Liver (tissue), 8 donors: ENCODE measurements at regions not wholly inside any gene's neighbourhood (a gene's known extent, or its start where the extent isn't known, plus 50 kb on each side); places are given as distances from the start of the nearest gene placed in this dataset.

Experiments
- DNase-seq: peaks from one replicate; pipeline ENCODE4 v3.0.0-alpha.2; 2017; ENCODE audit warnings: low spot score
- H3K27ac ChIP-seq, 2 donors: one replicate each; pipeline ENCODE4 v1.7.0; 2013; ENCODE audit warnings: inconsistent platforms in 2 of 2, low read length in 2 of 2, control low read depth in 1 of 2, low read depth in 1 of 2, mild to moderate bottlenecking in 1 of 2
- H3K27me3 ChIP-seq, 4 donors: one replicate each; pipeline versions ENCODE4 v1.6.1 to v1.7.0; 2013; ENCODE audit warnings: low read length in 3 of 4, inconsistent platforms in 1 of 4, mild to moderate bottlenecking in 1 of 4, moderate library complexity in 1 of 4; ENCODE audit not compliant: control insufficient read depth in 4 of 4, insufficient read depth in 4 of 4
- H3K36me3 ChIP-seq, 4 donors: one replicate each; pipeline versions ENCODE4 v1.6.1 to v1.7.0; 2013; ENCODE audit warnings: low read length in 3 of 4, mild to moderate bottlenecking in 3 of 4, low read depth in 1 of 4, moderate library complexity in 1 of 4; ENCODE audit not compliant: control insufficient read depth in 4 of 4, insufficient read depth in 3 of 4
- H3K4me1 ChIP-seq, 4 donors: one replicate each; pipeline versions ENCODE4 v1.6.1 to v1.7.0; 2013; ENCODE audit warnings: low read length in 3 of 4, mild to moderate bottlenecking in 3 of 4, moderate library complexity in 1 of 4; ENCODE audit not compliant: control insufficient read depth in 4 of 4, insufficient read depth in 4 of 4
- H3K4me3 ChIP-seq, 3 donors: one replicate each; pipeline versions ENCODE4 v1.6.1 to v1.7.0; 2013; ENCODE audit warnings: low read length in 3 of 3, control low read depth in 1 of 3, low read depth in 1 of 3, mild to moderate bottlenecking in 1 of 3
- H3K9ac ChIP-seq, 2 donors: one replicate each; pipeline ENCODE4 v1.7.0; 2013; ENCODE audit warnings: low read length in 2 of 2, mild to moderate bottlenecking in 2 of 2, moderate library complexity in 2 of 2, control low read depth in 1 of 2, low read depth in 1 of 2
- H3K9me3 ChIP-seq, 4 donors: one replicate each; pipeline versions ENCODE4 v1.6.1 to v1.7.0; 2013; ENCODE audit warnings: low read length in 3 of 4; ENCODE audit not compliant: control insufficient read depth in 4 of 4
- CTCF ChIP-seq: fragments of 150-350 bp; IDR thresholded peaks from 2 replicates; pipeline ENCODE4 v1.5.1; 2017; ENCODE audit warnings: improper control_type of control experiment, low read depth, low read length; ENCODE audit not compliant: missing input control
- FOXA2 ChIP-seq: IDR thresholded peaks from 2 replicates; pipeline ENCODE4 v1.6.1; 2016; ENCODE audit warnings: antibody characterized with exemption
- GABPA ChIP-seq, 2 donors: IDR thresholded peaks in 1 of 2; conservative IDR thresholded peaks in 1 of 2; 2 replicates each; pipeline ENCODE4 v1.6.1; 2016; ENCODE audit warnings: antibody characterized with exemption in 2 of 2, mild to moderate bottlenecking in 1 of 2, moderate library complexity in 1 of 2
- HNF4A ChIP-seq, 2 donors: conservative IDR thresholded peaks; 2 replicates each; pipeline ENCODE4 v1.6.1; 2016; ENCODE audit warnings: antibody characterized with exemption in 2 of 2, mild to moderate bottlenecking in 2 of 2
- HNF4G ChIP-seq: IDR thresholded peaks from 2 replicates; pipeline ENCODE4 v1.6.1; 2016; ENCODE audit warnings: antibody characterized with exemption
- JUND ChIP-seq, 2 donors: IDR thresholded peaks; 2 replicates each; pipeline ENCODE4 v1.6.1; 2016; ENCODE audit warnings: antibody characterized with exemption in 2 of 2
- NR2F2 ChIP-seq: IDR thresholded peaks from 2 replicates; pipeline ENCODE4 v1.6.1; 2016; ENCODE audit warnings: antibody characterized with exemption
- RAD21 ChIP-seq, 2 donors: IDR thresholded peaks; 2 replicates each; pipeline ENCODE4 v1.6.1; 2016; ENCODE audit warnings: antibody characterized with exemption in 2 of 2, mild to moderate bottlenecking in 2 of 2
- RXRA ChIP-seq, 2 donors: IDR thresholded peaks; 2 replicates each; pipeline ENCODE4 v1.6.1; 2017 to 2018; ENCODE audit warnings: antibody characterized with exemption in 2 of 2, mild to moderate bottlenecking in 1 of 2
- SP1 ChIP-seq: IDR thresholded peaks from 2 replicates; pipeline ENCODE4 v1.6.1; 2018; ENCODE audit warnings: antibody characterized with exemption, mild to moderate bottlenecking
- YY1 ChIP-seq: IDR thresholded peaks from 2 replicates; pipeline ENCODE4 v1.6.1; 2016; ENCODE audit warnings: antibody characterized with exemption, mild to moderate bottlenecking
- ZBTB33 ChIP-seq: IDR thresholded peaks from 2 replicates; pipeline ENCODE4 v1.6.1; 2016; ENCODE audit warnings: antibody characterized with exemption
- WGBS: extraction: QIAGEN DNeasy Blood & Tissue Kit; methylation state at CpG from one replicate; pipeline ENCODE4 v1.1.7; 2013; 5-methylcytosine and 5-hydroxymethylcytosine counted together
- TF ChIP-seq, protein P1 (sequence below): IDR thresholded peaks from 2 replicates; pipeline ENCODE4 v1.6.1; 2016; ENCODE audit warnings: antibody characterized with exemption
- TF ChIP-seq, protein P2 (sequence below): IDR thresholded peaks from 2 replicates; pipeline ENCODE4 v1.6.1; 2016; ENCODE audit warnings: antibody characterized with exemption
- donor health status: healthy.
- donor health status: healthy.
- donor health status: healthy.
- donor health status: healthy.
- donor health status: healthy.

DNA sequence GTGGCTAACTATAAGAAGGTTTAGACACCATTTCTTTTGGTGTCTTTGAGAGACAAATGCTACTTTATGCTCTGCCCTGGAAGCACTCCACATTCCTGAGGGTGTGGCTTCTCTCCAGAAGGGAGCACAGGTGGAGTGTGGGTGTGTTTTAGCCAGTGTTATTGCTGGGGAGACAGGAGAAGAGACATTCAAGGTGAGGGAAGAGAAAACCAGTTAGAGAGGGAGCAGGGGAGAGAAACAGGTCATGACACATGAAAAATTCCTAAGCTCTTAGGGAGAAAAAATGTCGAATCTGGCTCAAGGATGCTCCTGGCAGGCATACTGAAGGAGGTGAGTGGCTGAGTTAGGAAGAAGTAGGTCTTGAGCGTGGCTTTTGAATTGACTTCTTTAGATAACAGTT lies 292.8 kb downstream of the CLIC5 start:
- no peak for TF ChIP-seq HNF4G
- TF ChIP-seq HNF4A (conservative IDR thresholded peaks at IDR 0.05), result no peak
- TF ChIP-seq RAD21 (IDR thresholded peaks at IDR 0.05), result no peak
- TF ChIP-seq ZBTB33, result no peak
- no peak for TF ChIP-seq YY1
- TF ChIP-seq SP1, result no peak
- no peak for TF ChIP-seq CTCF
- no peak for TF ChIP-seq RXRA (IDR thresholded peaks at IDR 0.05)
- TF ChIP-seq, protein P1, sequence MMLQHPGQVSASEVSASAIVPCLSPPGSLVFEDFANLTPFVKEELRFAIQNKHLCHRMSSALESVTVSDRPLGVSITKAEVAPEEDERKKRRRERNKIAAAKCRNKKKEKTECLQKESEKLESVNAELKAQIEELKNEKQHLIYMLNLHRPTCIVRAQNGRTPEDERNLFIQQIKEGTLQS, result no peak
- WGBS, result 87% methylated on average over 2 of the region's 2 CpGs

DNA sequence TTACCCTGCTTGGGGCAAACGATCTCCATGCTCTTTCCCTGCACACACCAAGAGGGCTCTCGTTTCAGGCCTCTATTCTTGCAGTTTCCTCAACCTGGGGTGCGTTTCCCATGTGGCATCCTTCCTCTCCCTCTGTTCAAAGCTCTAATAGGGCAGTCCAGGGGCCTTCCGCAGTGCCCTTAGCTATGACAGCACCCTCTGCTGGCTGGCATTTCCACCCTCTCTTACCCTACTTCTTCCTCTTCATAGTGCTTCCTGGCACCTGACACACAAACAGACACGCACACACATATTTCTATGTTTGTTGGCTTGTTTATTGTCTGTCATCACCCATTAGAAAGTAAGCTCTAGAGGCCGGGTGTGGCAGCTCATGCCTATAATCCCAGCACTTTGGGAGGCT lies 294.0 kb downstream of the CLIC5 start:
- H3K27me3 ChIP-seq, result no peaks in the 10 kb centered on the region
- H3K9me3 ChIP-seq, result peaks cover 0 to 7% (median 0%) of the 10 kb centered on the region in 4 donors
- 72% methylated on average over 6 of the region's 6 CpGs for WGBS
- no peaks in the 10 kb centered on the region for H3K4me1 ChIP-seq
- no peaks in the 10 kb centered on the region for H3K36me3 ChIP-seq
- TF ChIP-seq RXRA (IDR thresholded peaks at IDR 0.05) (no peak), JUND (IDR thresholded peaks at IDR 0.05) (no peak), ZBTB33 (no peak), YY1 (no peak), FOXA2 (no peak), GABPA (IDR thresholded peaks at IDR 0.05 in 1 of 2, conservative IDR thresholded peaks at IDR 0.05 in 1 of 2) (no peak), NR2F2 (no peak)
- TF ChIP-seq, protein P2, sequence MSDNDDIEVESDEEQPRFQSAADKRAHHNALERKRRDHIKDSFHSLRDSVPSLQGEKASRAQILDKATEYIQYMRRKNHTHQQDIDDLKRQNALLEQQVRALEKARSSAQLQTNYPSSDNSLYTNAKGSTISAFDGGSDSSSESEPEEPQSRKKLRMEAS, result no peak
- H3K9ac ChIP-seq, result no peak overlapping the region
- no peak overlapping the region for H3K27ac ChIP-seq
- no peak for DNase-seq
- H3K4me3 ChIP-seq, result no peak overlapping the region

More for the DNA sequence above, 292.8 kb downstream of the CLIC5 start:
- no peak for DNase-seq
- no peaks in the 10 kb centered on the region for H3K36me3 ChIP-seq
- no peak overlapping the region for H3K27ac ChIP-seq
- no peaks in the 10 kb centered on the region for H3K27me3 ChIP-seq
- no peaks in the 10 kb centered on the region for H3K4me1 ChIP-seq
- H3K4me3 ChIP-seq, result no peak overlapping the region
- peaks cover 0 to 7% (median 0%) of the 10 kb centered on the region in 4 donors for H3K9me3 ChIP-seq
- H3K9ac ChIP-seq, result no peak overlapping the region
